ENCODE measurements at regions not wholly inside any gene's neighbourhood (a gene's known extent, or its start where the extent isn't known, plus 50 kb on each side); places are given as distances from the start of the nearest gene placed in this dataset.

GRCh38 chr20:7748624-7749023 lies 191.6 kb downstream of the HAO1 start:
- Histone ChIP-seq H3K4me3 (no peak overlapping the region), H3K4me1 (no peaks in the 10 kb centered on the region), H3K27ac (no peak overlapping the region), H3K36me3 (no peaks in the 10 kb centered on the region), H3K27me3 (no peaks in the 10 kb centered on the region), H3K9me3 (no peaks in the 10 kb centered on the region)
- no peak for DNase-seq
- no peak for TF ChIP-seq CTCF (IDR thresholded peaks at IDR 0.05)
- TF ChIP-seq POLR2A (IDR thresholded peaks at IDR 0.05) = no peak

- H3K4me3 ChIP-seq = no peak overlapping the region
- no peaks in the 10 kb centered on the region for H3K9me3 ChIP-seq
- no peaks in the 10 kb centered on the region for H3K27me3 ChIP-seq
- DNase-seq = no peak
- no peak overlapping the region for H3K27ac ChIP-seq
- no peaks in the 10 kb centered on the region for H3K4me1 ChIP-seq
- no peaks in the 10 kb centered on the region for H3K36me3 ChIP-seq
- no peak for TF ChIP-seq POLR2A (IDR thresholded peaks at IDR 0.05)
- TF ChIP-seq CTCF (IDR thresholded peaks at IDR 0.05) = no peak
These were observed 186.2 kb downstream of the HAO1 start for GRCh38 chr20:7754102-7754501.

GRCh38 chr20:7758406-7758805 lies 181.9 kb downstream of the HAO1 start:
- TF ChIP-seq CTCF (IDR thresholded peaks at IDR 0.05) (no peak), POLR2A (IDR thresholded peaks at IDR 0.05) (no peak)
- Histone ChIP-seq H3K4me3 (no peak overlapping the region), H3K4me1 (no peaks in the 10 kb centered on the region), H3K27ac (no peak overlapping the region), H3K9me3 (no peaks in the 10 kb centered on the region), H3K36me3 (no peaks in the 10 kb centered on the region), H3K27me3 (no peaks in the 10 kb centered on the region)
- DNase-seq = no peak

DNA sequence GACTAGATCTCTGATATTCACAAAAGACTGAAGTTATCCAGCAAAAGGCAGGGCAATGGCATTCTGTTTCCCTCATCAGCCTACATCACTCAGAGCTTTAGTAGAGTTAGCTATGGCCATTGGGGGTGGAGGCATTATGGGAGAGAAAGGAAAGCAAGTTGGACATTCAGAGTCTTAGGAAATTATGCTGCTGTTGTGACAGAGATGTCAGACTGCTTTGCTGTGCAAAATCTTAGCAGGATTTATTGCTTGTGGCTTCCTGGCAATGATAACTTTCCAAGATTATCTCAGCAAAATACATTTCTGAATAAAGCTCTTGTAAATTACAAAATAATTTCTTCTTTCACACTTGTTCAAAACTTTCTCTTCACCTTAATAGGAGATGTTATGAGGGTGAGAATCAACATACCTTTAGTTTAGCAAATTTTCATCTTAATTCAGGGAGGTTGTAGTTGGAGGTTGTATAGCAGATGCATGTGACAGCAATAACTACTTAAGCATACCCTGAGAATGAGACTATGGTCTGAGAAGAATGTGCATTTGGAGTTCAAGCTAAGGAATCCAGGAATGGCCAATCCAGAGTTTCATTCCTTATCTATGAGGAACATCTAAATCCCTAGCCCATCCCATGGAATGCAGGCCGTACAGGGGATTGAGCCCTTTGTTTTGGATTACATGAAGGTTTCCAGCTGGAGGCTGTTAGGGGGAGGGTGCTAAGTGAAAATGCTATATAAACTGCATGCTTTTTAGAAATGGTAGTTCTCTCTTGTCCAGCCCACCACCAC lies 179.8 kb downstream of the HAO1 start:
- no peaks in the 10 kb centered on the region for H3K27me3 ChIP-seq
- TF ChIP-seq POLR2A (IDR thresholded peaks at IDR 0.05) (no peak), CTCF (IDR thresholded peaks at IDR 0.05) (no peak)
- DNase-seq = no peak

DNA sequence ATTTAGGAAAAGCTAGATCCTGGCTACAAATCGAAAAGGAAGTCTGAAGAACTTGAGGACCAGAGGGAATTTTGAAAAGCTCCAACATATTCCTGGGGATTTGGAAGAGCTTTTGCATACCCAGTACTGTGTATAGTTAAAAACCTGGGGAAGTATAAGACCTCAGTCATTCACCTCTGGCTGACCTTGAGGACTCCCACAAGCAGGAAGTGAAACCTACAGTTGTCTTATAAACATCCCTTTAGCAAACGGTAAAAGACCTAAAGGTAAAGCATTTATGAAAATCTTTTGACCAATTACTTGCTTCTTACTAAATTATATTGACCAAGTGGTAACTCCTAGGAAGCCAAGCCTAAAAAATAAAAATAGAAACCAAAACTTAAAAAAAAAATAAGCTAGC lies 175.0 kb downstream of the HAO1 start:
- DNase-seq = no peak
- TF ChIP-seq CTCF (IDR thresholded peaks at IDR 0.05) = no peak
- TF ChIP-seq POLR2A (IDR thresholded peaks at IDR 0.05) = no peak
- Histone ChIP-seq H3K4me1 (no peaks in the 10 kb centered on the region), H3K9me3 (no peaks in the 10 kb centered on the region), H3K4me3 (no peak overlapping the region), H3K36me3 (no peaks in the 10 kb centered on the region), H3K27ac (no peak overlapping the region), H3K27me3 (no peaks in the 10 kb centered on the region)

More for the DNA sequence above, 179.8 kb downstream of the HAO1 start:
- Histone ChIP-seq H3K27ac (no peak overlapping the region), H3K9me3 (no peaks in the 10 kb centered on the region), H3K36me3 (no peaks in the 10 kb centered on the region), H3K4me1 (no peaks in the 10 kb centered on the region), H3K4me3 (no peak overlapping the region)

Measured in Peyer's patch (tissue), 4 donors.